ENCODE measurements at regions not wholly inside any gene's neighbourhood (a gene's known extent, or its start where the extent isn't known, plus 50 kb on each side); places are given as distances from the start of the nearest gene placed in this dataset.
"Not testable (repeated sequence)": the region's sequence is repeated elsewhere in the genome, so short reads cannot be mapped to it uniquely, and the experiment has no call there.

GRCh38 chr6:26754212-26754611, 94.7 kb upstream of the ZNF322 start:
- no peak overlapping the region for H3K4me3 ChIP-seq (ENCODE audit: low read depth, low read length)
- in situ Hi-C loops (cut with HindIII; ENCODE audit: low sequenced_read_pairs), result no loop called here
- TF ChIP-seq CTCF (IDR thresholded peaks at IDR 0.05; ENCODE audit: low read depth, low read length, missing control alignments), result no peak
- no peak for DNase-seq (ENCODE audit: low read depth)

GRCh38 chr6:26754801-26755200, 95.3 kb upstream of the ZNF322 start:
- DNase-seq (ENCODE audit: low read depth); in situ Hi-C loops (cut with HindIII; ENCODE audit: low sequenced_read_pairs); H3K4me3 ChIP-seq (ENCODE audit: low read depth, low read length): not testable (repeated sequence)

GRCh38 chr6:26756067-26756805, 96.7 kb upstream of the ZNF322 start:
- DNase-seq (ENCODE audit: low read depth); H3K4me3 ChIP-seq (ENCODE audit: low read depth, low read length); in situ Hi-C loops (cut with HindIII; ENCODE audit: low sequenced_read_pairs): not testable (repeated sequence)

GRCh38 chr6:26766203-26766902, 106.8 kb upstream of the ZNF322 start:
- H3K4me3 ChIP-seq (ENCODE audit: low read depth, low read length); in situ Hi-C loops (cut with HindIII; ENCODE audit: low sequenced_read_pairs); DNase-seq (ENCODE audit: low read depth): not testable (repeated sequence)

GRCh38 chr6:26770941-26771666, 111.6 kb upstream of the ZNF322 start:
- DNase-seq (ENCODE audit: low read depth); in situ Hi-C loops (cut with HindIII; ENCODE audit: low sequenced_read_pairs); H3K4me3 ChIP-seq (ENCODE audit: low read depth, low read length): not testable (repeated sequence)

GRCh38 chr6:26773414-26773813, 113.9 kb upstream of the ZNF322 start:
- DNase-seq (ENCODE audit: low read depth); H3K4me3 ChIP-seq (ENCODE audit: low read depth, low read length); in situ Hi-C loops (cut with HindIII; ENCODE audit: low sequenced_read_pairs): not testable (repeated sequence)

GRCh38 chr6:26780563-26780962, 121.0 kb upstream of the ZNF322 start:
- H3K4me3 ChIP-seq (ENCODE audit: low read depth, low read length); DNase-seq (ENCODE audit: low read depth); in situ Hi-C loops (cut with HindIII; ENCODE audit: low sequenced_read_pairs): not testable (repeated sequence)

GRCh38 chr6:26795474-26796307, 136.1 kb upstream of the ZNF322 start:
- in situ Hi-C loops (cut with HindIII; ENCODE audit: low sequenced_read_pairs); DNase-seq (ENCODE audit: low read depth); H3K4me3 ChIP-seq (ENCODE audit: low read depth, low read length): not testable (repeated sequence)

- H3K4me3 ChIP-seq (ENCODE audit: low read depth, low read length); DNase-seq (ENCODE audit: low read depth); in situ Hi-C loops (cut with HindIII; ENCODE audit: low sequenced_read_pairs): not testable (repeated sequence)
These were observed 140.5 kb upstream of the ZNF322 start for GRCh38 chr6:26799903-26800633.

- in situ Hi-C loops (cut with HindIII; ENCODE audit: low sequenced_read_pairs); H3K4me3 ChIP-seq (ENCODE audit: low read depth, low read length); DNase-seq (ENCODE audit: low read depth): not testable (repeated sequence)
These were observed 144.2 kb upstream of the ZNF322 start for GRCh38 chr6:26803762-26804161.

- H3K4me3 ChIP-seq (ENCODE audit: low read depth, low read length); in situ Hi-C loops (cut with HindIII; ENCODE audit: low sequenced_read_pairs); DNase-seq (ENCODE audit: low read depth): not testable (repeated sequence)
These were observed 152.1 kb upstream of the ZNF322 start for GRCh38 chr6:26811486-26812116.

- H3K4me3 ChIP-seq (ENCODE audit: low read depth, low read length); DNase-seq (ENCODE audit: low read depth); in situ Hi-C loops (cut with HindIII; ENCODE audit: low sequenced_read_pairs): not testable (repeated sequence)
These were observed 159.2 kb upstream of the ZNF322 start for GRCh38 chr6:26818640-26819225.

GRCh38 chr6:26827965-26828364, 168.4 kb upstream of the ZNF322 start:
- H3K4me3 ChIP-seq (ENCODE audit: low read depth, low read length); in situ Hi-C loops (cut with HindIII; ENCODE audit: low sequenced_read_pairs); DNase-seq (ENCODE audit: low read depth): not testable (repeated sequence)

GRCh38 chr6:26829480-26829879, 169.9 kb upstream of the ZNF322 start:
- in situ Hi-C loops (cut with HindIII; ENCODE audit: low sequenced_read_pairs); H3K4me3 ChIP-seq (ENCODE audit: low read depth, low read length); DNase-seq (ENCODE audit: low read depth): not testable (repeated sequence)
